GM23338 (cell line): ENCODE measurements at regions not wholly inside any gene's neighbourhood (a gene's known extent, or its start where the extent isn't known, plus 50 kb on each side); places are given as distances from the start of the nearest gene placed in this dataset.
A peak's percentile ranks its signal among the peaks of the same experiment; 100 is the strongest.

Experiments used
- ATAC-seq: fragments of 200-7000 bp; cut with Tn5 transposase; 3 replicates; pipeline ENCODE4 v1.9.1; 2020
- DNase-seq: peaks from one replicate; pipeline ENCODE4 v3.0.0-alpha.2; 2015; ENCODE audit warnings: low spot score
- H2AFZ ChIP-seq: fragments of 200-600 bp; sonication (generic); 2 replicates; pipeline ENCODE4 v1.8.0; 2016; ENCODE audit warnings: antibody characterized with exemption, mild to moderate bottlenecking, moderate library complexity
- H3F3A ChIP-seq: fragments of 200-600 bp; sonication (generic); replicated peaks from 2 replicates; pipeline ENCODE4 v1.8.0; 2017; ENCODE audit warnings: antibody characterized with exemption, mixed run types, low read depth
- H3K27ac ChIP-seq: fragments of 200-600 bp; sonication (generic); 2 replicates; pipeline ENCODE4 v1.6.1; 2016; ENCODE audit warnings: low read depth
- H3K27me3 ChIP-seq: fragments of 200-600 bp; sonication (generic); 2 replicates; pipeline ENCODE4 v1.8.0; 2016; ENCODE audit warnings: mild to moderate bottlenecking, mixed run types, moderate library complexity; ENCODE audit not compliant: insufficient read depth
- H3K36me3 ChIP-seq: fragments of 200-600 bp; sonication (generic); 2 replicates; pipeline ENCODE4 v1.8.0; 2016; ENCODE audit warnings: mild to moderate bottlenecking; ENCODE audit not compliant: insufficient read depth
- H3K4me1 ChIP-seq: fragments of 200-600 bp; sonication (generic); 2 replicates; pipeline ENCODE4 v1.8.0; 2016; ENCODE audit warnings: mild to moderate bottlenecking, moderate library complexity; ENCODE audit not compliant: insufficient read depth
- H3K4me2 ChIP-seq: fragments of 200-600 bp; sonication (generic); 2 replicates; pipeline ENCODE4 v1.7.1; 2017; ENCODE audit warnings: mixed run types
- H3K4me3 ChIP-seq: fragments of 200-600 bp; sonication (generic); 2 replicates; pipeline ENCODE4 v1.6.1; 2016; ENCODE audit warnings: mixed run types
- H3K79me2 ChIP-seq: fragments of 200-600 bp; sonication (generic); replicated peaks from 2 replicates; pipeline ENCODE4 v1.8.0; 2017; ENCODE audit warnings: mild to moderate bottlenecking; ENCODE audit not compliant: insufficient read depth
- H3K9me2 ChIP-seq: fragments of 200-600 bp; sonication (generic); 2 replicates; pipeline ENCODE4 v1.8.0; 2017; ENCODE audit not compliant: insufficient read depth
- H4K20me1 ChIP-seq: fragments of 200-600 bp; sonication (generic); replicated peaks from 2 replicates; pipeline ENCODE4 v1.8.0; 2017; ENCODE audit warnings: mild to moderate bottlenecking; ENCODE audit not compliant: insufficient read depth
- H3K27ac Mint-ChIP-seq: 2 replicates; pipeline ENCODE4 v1.8.0; 2020; ENCODE audit warnings: inconsistent platforms, mild to moderate bottlenecking, moderate library complexity, mixed read lengths
- H3K27me3 Mint-ChIP-seq: 3 replicates; pipeline ENCODE4 v1.8.0; 2022; ENCODE audit warnings: low read depth, mild to moderate bottlenecking, moderate library complexity, mixed read lengths, inconsistent platforms; ENCODE audit not compliant: insufficient read depth, poor library complexity
- H3K36me3 Mint-ChIP-seq: 3 replicates; pipeline ENCODE4 v1.8.0; 2021; ENCODE audit warnings: low read depth, mild to moderate bottlenecking, inconsistent platforms, moderate library complexity, mixed read lengths
- H3K4me1 Mint-ChIP-seq: 3 replicates; pipeline ENCODE4 v1.8.0; 2020; ENCODE audit warnings: mild to moderate bottlenecking, inconsistent platforms, mixed read lengths
- H3K4me3 Mint-ChIP-seq: 3 replicates; pipeline ENCODE4 v1.8.0; 2021; ENCODE audit warnings: moderate library complexity, mild to moderate bottlenecking, inconsistent platforms, mixed read lengths
- H3K9me3 Mint-ChIP-seq: 3 replicates; pipeline ENCODE4 v1.8.0; 2020; ENCODE audit warnings: moderate library complexity, mild to moderate bottlenecking, inconsistent platforms, mixed read lengths
- CREB1 ChIP-seq: fragments of 250-450 bp; sonication (Bioruptor Pico); IDR thresholded peaks from 2 replicates; pipeline ENCODE4 v1.5.0; 2020; ENCODE audit warnings: low read depth, mild to moderate bottlenecking, moderate library complexity
- CTCF ChIP-seq, 2 experiments: fragments of 200-600 bp in 1 of 2; sonication (generic) in 1 of 2; conservative IDR thresholded peaks; 2 replicates each; pipeline versions ENCODE4 v1.5.1 to v1.6.1; 2016 to 2017; ENCODE audit warnings: antibody characterized with exemption in 2 of 2, low read depth in 2 of 2, mild to moderate bottlenecking in 2 of 2, moderate library complexity in 1 of 2
- ETS1 ChIP-seq: IDR thresholded peaks from 2 replicates; pipeline ENCODE4 v1.6.1; 2016; ENCODE audit warnings: antibody characterized with exemption
- EZH2 ChIP-seq: fragments of 200-600 bp; sonication (generic); IDR thresholded peaks from one replicate; pipeline ENCODE4 v1.8.0; 2017; ENCODE audit warnings: antibody characterized with exemption, mild to moderate bottlenecking, low read depth; ENCODE audit not compliant: unreplicated experiment
- EZH2phosphoT487 ChIP-seq: fragments of 200-600 bp; sonication (generic); IDR thresholded peaks from one replicate; pipeline ENCODE4 v1.8.1; 2018; ENCODE audit warnings: antibody characterized with exemption; ENCODE audit not compliant: unreplicated experiment
- JUNB ChIP-seq: IDR thresholded peaks from one replicate; pipeline ENCODE4 v1.6.1; 2016; ENCODE audit warnings: antibody characterized with exemption; ENCODE audit not compliant: unreplicated experiment
- NANOG ChIP-seq: IDR thresholded peaks from 2 replicates; pipeline ENCODE4 v1.6.1; 2016; ENCODE audit warnings: antibody characterized with exemption, borderline replicate concordance
- POLR2AphosphoS5 ChIP-seq: IDR thresholded peaks from 2 replicates; pipeline ENCODE4 v1.6.1; 2016; ENCODE audit warnings: antibody characterized with exemption, low read depth
- REST ChIP-seq: IDR thresholded peaks from one replicate; pipeline ENCODE4 v1.6.1; 2018; ENCODE audit warnings: antibody characterized with exemption; ENCODE audit not compliant: unreplicated experiment
- STAT1 ChIP-seq: IDR thresholded peaks from one replicate; pipeline ENCODE4 v1.6.1; 2016; ENCODE audit warnings: antibody characterized with exemption; ENCODE audit not compliant: unreplicated experiment
- ZNF114 ChIP-seq: fragments of 250-450 bp; sonication (Bioruptor Pico); IDR thresholded peaks from 2 replicates; pipeline ENCODE4 v1.5.0; 2020; ENCODE audit warnings: mild to moderate bottlenecking, moderate library complexity
- ZNF331 ChIP-seq: fragments of 250-450 bp; sonication (Bioruptor Pico); IDR thresholded peaks from 2 replicates; pipeline ENCODE4 v1.5.0; 2020; ENCODE audit warnings: low read depth, mild to moderate bottlenecking, moderate library complexity
- ZNF462 ChIP-seq: fragments of 250-450 bp; sonication (Bioruptor Pico); IDR thresholded peaks from 2 replicates; pipeline ENCODE4 v1.5.0; 2020; ENCODE audit warnings: mild to moderate bottlenecking, moderate library complexity

- H3K27me3 Mint-ChIP-seq, result no peaks in the 10 kb centered on the region
- no peak overlapping the region for H3K27ac ChIP-seq
- H3F3A ChIP-seq, result no peaks in the 10 kb centered on the region
- H3K9me2 ChIP-seq, result peaks cover 9% of the 10 kb centered on the region; the same call in 1 of the 2 replicates
- H4K20me1 ChIP-seq, result no peaks in the 10 kb centered on the region
- H3K4me3 Mint-ChIP-seq, result no peak overlapping the region
- H3K27me3 ChIP-seq, result no peaks in the 10 kb centered on the region
- no peaks in the 10 kb centered on the region for H3K79me2 ChIP-seq
- H3K36me3 ChIP-seq, result no peaks in the 10 kb centered on the region
- H3K9me3 Mint-ChIP-seq, result no peaks in the 10 kb centered on the region; the same call in 2 of the 3 replicates
- peaks cover 5% of the 10 kb centered on the region for H3K4me1 ChIP-seq
- H2AFZ ChIP-seq, result peak overlapping the region; percentile 33; the same call in 1 of the 2 replicates
- no peak overlapping the region for H3K27ac Mint-ChIP-seq
- H3K36me3 Mint-ChIP-seq, result no peaks in the 10 kb centered on the region
- no peak overlapping the region for H3K4me2 ChIP-seq
- H3K4me3 ChIP-seq, result no peak overlapping the region
- H3K4me1 Mint-ChIP-seq, result peaks cover 24% of the 10 kb centered on the region
- ATAC-seq, result no peak
- no peak for DNase-seq
- TF ChIP-seq CTCF (conservative IDR thresholded peaks at IDR 0.05; ENCODE audit: low read depth in 2 of 2), result no peak
- TF ChIP-seq REST, result no peak
- TF ChIP-seq JUNB, result no peak
- no peak for TF ChIP-seq EZH2phosphoT487
- no peak for TF ChIP-seq ZNF331
- no peak for TF ChIP-seq ZNF114 (CRISPR knock-in tag)
- TF ChIP-seq NANOG, result no peak
- TF ChIP-seq CREB1 (CRISPR knock-in tag), result no peak
- TF ChIP-seq POLR2AphosphoS5, result no peak
- TF ChIP-seq STAT1, result no peak
- TF ChIP-seq ZNF462 (CRISPR knock-in tag), result no peak
- no peak for TF ChIP-seq ETS1
- no peak for TF ChIP-seq EZH2
These were observed 65.2 kb upstream of the SLC7A11 start for GRCh38 chr4:138307319-138307718.
